Heart right ventricle (tissue), 16 donors: ENCODE measurements at regions not wholly inside any gene's neighbourhood (a gene's known extent, or its start where the extent isn't known, plus 50 kb on each side); places are given as distances from the start of the nearest gene placed in this dataset.

Source experiments
- ATAC-seq, 8 donors: fragments of 200-7000 bp; cut with Tn5 transposase; one replicate each; pipeline ENCODE4 v1.9.1; 2020; ENCODE audit warnings: mild to moderate bottlenecking in 8 of 8, moderate library complexity in 8 of 8, moderate number of reproducible peaks in 1 of 8
- DNase-seq, 2 donors: peaks; one replicate each; pipeline ENCODE4 v3.0.0-alpha.2; 2020
- H3K27ac ChIP-seq, 10 donors: fragments of 200-600 bp; sonication (generic) in 2 of 10; one replicate each; pipeline versions ENCODE4 v1.5.0 to v1.8.0; 2020 to 2022; ENCODE audit warnings: mild to moderate bottlenecking in 3 of 10
- H3K27me3 ChIP-seq, 7 donors: fragments of 200-600 bp; one replicate each; pipeline ENCODE4 v1.8.0; 2021 to 2022; ENCODE audit warnings: mild to moderate bottlenecking in 2 of 7
- H3K36me3 ChIP-seq, 9 donors: fragments of 200-600 bp; sonication (generic) in 1 of 9; one replicate each; pipeline versions ENCODE4 v1.5.0 to v1.8.0; 2020 to 2022; ENCODE audit warnings: mild to moderate bottlenecking in 2 of 9
- H3K4me1 ChIP-seq, 9 donors: fragments of 200-600 bp; sonication (generic) in 1 of 9; one replicate each; pipeline versions ENCODE4 v1.5.0 to v1.8.0; 2020 to 2022; ENCODE audit warnings: mild to moderate bottlenecking in 4 of 9
- H3K4me3 ChIP-seq, 10 donors: fragments of 200-600 bp; sonication (generic) in 2 of 10; one replicate each; pipeline versions ENCODE4 v1.5.0 to v1.8.0; 2020 to 2022; ENCODE audit warnings: mild to moderate bottlenecking in 7 of 10, moderate library complexity in 2 of 10
- H3K9me3 ChIP-seq, 11 donors: fragments of 200-600 bp in 10 of 11; sonication (generic) in 2 of 11; one replicate each; pipeline versions ENCODE4 v1.5.0 to v1.8.0; 2013 to 2022; ENCODE audit warnings: mild to moderate bottlenecking in 2 of 11, control low read depth in 1 of 11, moderate library complexity in 1 of 11
- WGBS, 2 donors: extraction: QIAGEN DNeasy Blood & Tissue Kit; methylation state at CpG; one replicate each; pipeline ENCODE4 v1.1.7; 2013; ENCODE audit warnings: inconsistent platforms in 1 of 2; 5-methylcytosine and 5-hydroxymethylcytosine counted together
- intact Hi-C, 10 donors: fragments of 100-400 bp; cut with DNase I; formaldehyde crosslinking; loops; one replicate each; pipeline versions ENCODE4 v1.11.1 to v1.14.2; 2022
- TF ChIP-seq, protein P1 (sequence below), 9 donors: fragments of 200-600 bp; sonication (generic) in 2 of 9; IDR thresholded peaks; one replicate each; pipeline versions ENCODE4 v1.5.0 to v1.8.0; 2021 to 2022; ENCODE audit warnings: antibody characterized with exemption in 9 of 9, mild to moderate bottlenecking in 5 of 9, moderate library complexity in 1 of 9
- donor health status: Arrhythmogenic right ventricular cardiomyopathy.
- donor health status: ischemic (EF 13 %, LVEDD 7.1; RV severe dilation, severe dysfunction).
- donor health status: healthy with polysubstance abuse.
- donor health status: DM: no; HTN: yes; CAD: no.
- donor health status: DM: no; HTN: no; CAD: no.
- donor health status: ischemic (EF 25% LVEDD 6.9; RV normal size, moderate dysfunction).
- donor health status: ischemic (EF 25% LVEDD 5.7; RV mildly dilated, moderate dysfunction).
- donor health status: healthy.
- donor health status: DM: yes; HTN: yes; CAD: no.
- donor health status: Ischemic cardiomyopathy.
- donor health status: ischemic (EF 35%, LVEDD 5.7; RV mildly dilated, moderate dysfunction).
- donor health status: nonischemic (EF 11% LVEDD 7.7; RV severe dilation, severe dysfunction).
- donor health status: DM: yes; HTN: yes; CAD: no.
- donor health status: PGD.
- donor health status: ischemic (EF 29% LVEDD 5.4; RV normal size, mild dysfunction).
- donor health status: nonischemic (EF 23%, LVEDD 6.1; RV moderate dilation, normal function).

DNA sequence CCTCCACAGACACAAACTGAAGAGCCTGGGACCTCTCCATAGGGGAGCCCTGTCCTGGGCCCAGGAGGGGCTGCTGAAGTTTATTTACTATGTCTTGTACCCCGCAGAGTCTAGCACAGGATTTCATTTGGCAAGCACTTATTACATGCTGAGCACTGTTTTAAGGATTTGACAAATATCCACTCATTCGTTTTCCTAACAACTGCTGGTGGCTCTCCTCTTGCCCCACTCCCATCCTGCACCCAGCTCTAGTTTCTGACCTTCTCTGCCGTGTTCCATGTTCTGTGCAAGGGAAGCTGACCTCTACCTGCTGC lies 127.0 kb upstream of the MAFB start:
- TF ChIP-seq, protein P1, sequence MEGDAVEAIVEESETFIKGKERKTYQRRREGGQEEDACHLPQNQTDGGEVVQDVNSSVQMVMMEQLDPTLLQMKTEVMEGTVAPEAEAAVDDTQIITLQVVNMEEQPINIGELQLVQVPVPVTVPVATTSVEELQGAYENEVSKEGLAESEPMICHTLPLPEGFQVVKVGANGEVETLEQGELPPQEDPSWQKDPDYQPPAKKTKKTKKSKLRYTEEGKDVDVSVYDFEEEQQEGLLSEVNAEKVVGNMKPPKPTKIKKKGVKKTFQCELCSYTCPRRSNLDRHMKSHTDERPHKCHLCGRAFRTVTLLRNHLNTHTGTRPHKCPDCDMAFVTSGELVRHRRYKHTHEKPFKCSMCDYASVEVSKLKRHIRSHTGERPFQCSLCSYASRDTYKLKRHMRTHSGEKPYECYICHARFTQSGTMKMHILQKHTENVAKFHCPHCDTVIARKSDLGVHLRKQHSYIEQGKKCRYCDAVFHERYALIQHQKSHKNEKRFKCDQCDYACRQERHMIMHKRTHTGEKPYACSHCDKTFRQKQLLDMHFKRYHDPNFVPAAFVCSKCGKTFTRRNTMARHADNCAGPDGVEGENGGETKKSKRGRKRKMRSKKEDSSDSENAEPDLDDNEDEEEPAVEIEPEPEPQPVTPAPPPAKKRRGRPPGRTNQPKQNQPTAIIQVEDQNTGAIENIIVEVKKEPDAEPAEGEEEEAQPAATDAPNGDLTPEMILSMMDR (IDR thresholded peaks at IDR 0.05) = no peak
- no peaks in the 10 kb centered on the region for H3K36me3 ChIP-seq
- H3K27me3 ChIP-seq = peaks cover 0 to 3% (median 0%) of the 10 kb centered on the region in 7 donors
- H3K4me1 ChIP-seq = no peaks in the 10 kb centered on the region
- intact Hi-C loops = no loop called here
- no peaks in the 10 kb centered on the region for H3K9me3 ChIP-seq
- ATAC-seq = no peak
- no peak overlapping the region for H3K27ac ChIP-seq
- 89 to 91% methylated on average over 3 of the region's 3 CpGs for WGBS, 2 donors
- no peak overlapping the region for H3K4me3 ChIP-seq
- DNase-seq = no peak

DNA sequence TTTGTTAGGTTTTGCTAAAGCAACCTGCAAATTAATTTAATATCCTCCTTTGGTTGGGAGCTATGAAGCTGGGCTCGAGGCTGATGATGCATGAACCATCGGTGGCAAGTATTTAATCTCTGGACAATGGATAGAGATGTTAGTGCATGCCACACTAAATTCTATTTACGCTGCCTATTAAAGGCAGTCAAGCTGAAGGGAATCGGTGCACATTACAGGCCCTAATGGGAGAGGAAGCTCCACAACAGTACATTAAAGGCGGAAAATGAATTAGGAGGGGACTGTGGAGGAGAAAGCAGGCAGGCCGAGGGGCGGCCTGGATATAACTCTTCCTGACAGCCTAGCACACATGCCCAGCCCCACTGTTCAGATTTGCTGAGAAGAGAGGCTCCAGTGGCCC lies 132.4 kb upstream of the MAFB start:
- H3K4me3 ChIP-seq = no peak overlapping the region
- H3K4me1 ChIP-seq = no peaks in the 10 kb centered on the region
- ATAC-seq = no peak
- H3K27me3 ChIP-seq = peaks cover 0 to 3% (median 0%) of the 10 kb centered on the region in 7 donors
- H3K36me3 ChIP-seq = no peaks in the 10 kb centered on the region
- TF ChIP-seq, protein P1 (IDR thresholded peaks at IDR 0.05) = no peak
- no peak for DNase-seq
- WGBS, 2 donors = 89 to 95% methylated on average over 7 of the region's 7 CpGs
- H3K27ac ChIP-seq = no peak overlapping the region
- peaks cover 0 to 7% (median 0%) of the 10 kb centered on the region in 11 donors for H3K9me3 ChIP-seq
- intact Hi-C loops = no loop called here

DNA sequence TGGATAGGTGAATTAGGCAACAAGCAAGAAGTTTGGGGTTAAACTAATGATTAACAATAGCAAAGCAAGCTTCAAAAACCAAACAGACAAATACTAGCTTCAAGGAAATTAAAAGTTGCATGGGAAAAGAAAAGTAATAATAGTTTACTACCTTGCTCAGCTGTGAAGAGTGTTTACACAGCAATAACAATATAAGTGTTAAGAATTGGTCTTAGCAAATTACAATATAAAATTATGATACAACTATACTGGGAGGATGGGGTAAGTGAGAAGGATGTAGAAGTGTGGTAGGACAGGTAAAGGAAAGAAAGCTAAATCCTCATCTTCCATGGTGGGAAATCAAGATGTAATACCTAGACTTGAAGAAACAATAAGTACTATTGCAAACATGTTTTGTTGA lies 137.7 kb upstream of the MAFB start:
- intact Hi-C loops = no loop called here
- TF ChIP-seq, protein P1 (IDR thresholded peaks at IDR 0.05) = no peak
- Histone ChIP-seq H3K27ac (no peak overlapping the region), H3K36me3 (no peaks in the 10 kb centered on the region), H3K9me3 (peaks cover 0 to 7% (median 0%) of the 10 kb centered on the region in 11 donors), H3K4me3 (no peak overlapping the region), H3K27me3 (peaks cover 0 to 3% (median 0%) of the 10 kb centered on the region in 7 donors), H3K4me1 (no peaks in the 10 kb centered on the region)
- DNase-seq = no peak
- no peak for ATAC-seq

DNA sequence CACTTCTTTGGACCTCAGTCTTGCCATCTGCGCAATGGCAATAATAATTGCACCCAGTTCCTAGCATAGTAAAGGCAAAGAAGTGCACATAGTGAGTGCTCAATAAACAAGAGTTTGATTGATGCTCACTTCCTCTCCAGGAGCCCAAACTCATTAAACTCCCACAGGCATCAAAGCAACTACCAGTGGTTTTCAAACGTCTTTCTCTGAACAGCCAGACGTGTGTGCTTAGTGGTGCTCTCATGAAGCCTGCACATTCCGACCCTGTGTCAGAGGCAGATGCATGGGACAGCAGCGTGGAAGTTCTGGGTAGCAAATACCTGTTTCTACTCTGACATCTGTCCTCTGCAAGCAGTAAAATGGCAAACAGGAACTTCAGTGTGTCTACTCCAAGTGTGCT lies 146.3 kb upstream of the MAFB start:
- Histone ChIP-seq H3K27ac (no peak overlapping the region), H3K27me3 (peaks cover 0 to 5% (median 0%) of the 10 kb centered on the region in 7 donors), H3K9me3 (peaks cover 0 to 36% (median 10%) of the 10 kb centered on the region in 11 donors), H3K4me1 (no peaks in the 10 kb centered on the region), H3K36me3 (no peaks in the 10 kb centered on the region), H3K4me3 (no peak overlapping the region)
- intact Hi-C loops = no loop called here
- ATAC-seq (no peak), DNase-seq (no peak)
- 68% methylated on average over 5 of the region's 5 CpGs for WGBS, 2 donors
- TF ChIP-seq, protein P1 (IDR thresholded peaks at IDR 0.05) = no peak

DNA sequence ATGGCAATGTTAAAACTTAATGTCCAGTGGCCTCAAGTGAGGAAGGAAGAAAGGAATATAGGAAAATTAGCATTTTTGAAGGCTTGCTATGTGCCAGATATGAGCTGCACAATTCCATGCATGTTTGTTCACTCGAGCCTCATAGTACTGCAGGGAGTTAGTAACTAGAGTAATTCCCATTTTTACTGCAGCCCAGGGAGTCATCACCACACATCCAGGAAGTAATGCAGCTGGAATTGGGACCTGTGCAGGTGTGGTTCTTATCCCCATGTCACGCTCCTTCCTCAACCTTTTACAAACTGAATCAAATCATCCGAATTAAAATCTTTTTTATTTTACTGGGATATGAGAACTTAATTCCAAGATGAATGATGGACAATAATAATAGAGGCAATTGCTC lies 149.5 kb upstream of the MAFB start:
- Histone ChIP-seq H3K36me3 (no peaks in the 10 kb centered on the region), H3K27ac (no peak overlapping the region), H3K4me3 (no peak overlapping the region), H3K9me3 (peaks cover 0 to 20% (median 3%) of the 10 kb centered on the region in 11 donors), H3K27me3 (peaks cover 0 to 10% (median 0%) of the 10 kb centered on the region in 7 donors), H3K4me1 (no peaks in the 10 kb centered on the region)
- ATAC-seq (no peak), DNase-seq (no peak)
- intact Hi-C loops = no loop called here
- WGBS, 2 donors = 72 to 74% methylated on average over 3 of the region's 3 CpGs
- TF ChIP-seq, protein P1 (IDR thresholded peaks at IDR 0.05) = no peak
